Embryonic facial prominence (tissue), 1 donor: ENCODE measurements at regions not wholly inside any gene's neighbourhood (a gene's known extent, or its start where the extent isn't known, plus 50 kb on each side); places are given as distances from the start of the nearest gene placed in this dataset.
"Not testable (repeated sequence)": the region's sequence is repeated elsewhere in the genome, so short reads cannot be mapped to it uniquely, and the experiment has no call there.

Experiments used
- DNase-seq: peaks from one replicate; pipeline ENCODE4 v3.0.0-alpha.2; 2016; ENCODE audit errors: extremely low spot score

DNA sequence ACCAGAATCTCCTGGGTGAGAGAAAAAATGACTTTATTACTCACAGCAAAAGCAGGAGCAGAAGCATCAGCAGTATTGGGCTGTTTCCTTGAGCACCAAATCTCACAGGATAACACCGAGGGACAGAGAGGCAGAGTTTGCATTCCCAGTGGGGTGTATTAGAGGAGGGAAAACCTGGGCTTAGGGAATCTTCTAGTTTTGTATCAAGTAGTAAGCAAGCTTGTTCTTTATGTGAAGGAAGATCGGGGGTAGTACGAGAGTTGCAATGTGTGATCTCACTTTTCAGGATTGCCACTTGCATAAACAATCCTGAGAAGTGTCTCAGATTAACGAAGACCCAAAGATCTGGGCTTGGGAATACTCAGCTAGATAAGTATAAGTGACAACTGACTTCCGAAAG, 1163.0 kb downstream of the TAF11L14 start:
- DNase-seq, result no peak

DNA sequence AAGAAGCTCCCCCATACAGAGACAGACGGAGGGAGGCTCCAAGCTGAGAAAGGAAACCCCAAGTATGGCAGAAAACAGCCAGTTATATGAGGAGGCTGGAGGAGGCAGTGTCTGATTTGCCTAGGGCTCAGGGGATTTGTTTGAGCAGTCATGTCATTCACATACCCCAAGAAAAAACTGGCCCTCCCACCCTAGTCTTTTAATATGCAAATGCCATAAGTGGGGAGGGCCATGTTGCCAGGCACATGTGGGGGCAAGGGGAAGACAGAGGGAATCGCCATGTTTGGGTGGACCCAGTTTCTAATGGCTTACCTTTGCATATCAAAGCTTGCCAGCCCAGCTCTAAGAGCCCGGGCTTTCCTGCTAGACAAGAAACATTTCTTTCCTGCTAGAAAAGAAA, 1163.8 kb downstream of the TAF11L14 start:
- DNase-seq, result no peak

DNA sequence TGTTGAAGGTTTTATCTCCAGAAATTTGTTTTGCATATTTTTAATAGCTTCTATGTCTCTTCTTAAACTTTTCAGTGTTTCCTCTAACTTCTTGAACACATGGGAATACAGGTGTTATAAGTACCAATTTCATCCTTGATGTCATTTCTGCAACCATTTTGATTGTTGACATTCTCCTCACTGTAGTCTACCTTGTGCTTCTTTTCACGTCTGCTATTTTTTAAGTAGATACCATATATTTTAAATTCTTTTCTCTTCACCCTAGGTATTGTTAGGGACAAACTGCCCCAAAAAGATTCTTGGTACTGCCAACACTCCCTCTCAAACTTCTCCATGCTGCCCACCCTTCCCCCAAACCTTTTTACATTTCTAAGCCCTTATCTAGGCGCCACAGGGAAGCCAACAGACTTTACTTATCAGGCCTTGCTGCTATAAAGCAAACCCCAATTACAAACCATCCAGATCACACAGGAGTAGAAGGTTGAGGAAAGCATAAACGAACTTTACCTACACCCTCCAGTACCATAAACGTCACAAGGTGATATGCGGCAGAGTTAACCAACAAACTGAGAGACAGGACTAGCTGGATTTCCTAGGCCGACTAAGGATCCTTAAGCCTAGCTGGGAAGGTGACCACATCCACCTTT, 1165.3 kb downstream of the TAF11L14 start:
- DNase-seq, result no peak

DNA sequence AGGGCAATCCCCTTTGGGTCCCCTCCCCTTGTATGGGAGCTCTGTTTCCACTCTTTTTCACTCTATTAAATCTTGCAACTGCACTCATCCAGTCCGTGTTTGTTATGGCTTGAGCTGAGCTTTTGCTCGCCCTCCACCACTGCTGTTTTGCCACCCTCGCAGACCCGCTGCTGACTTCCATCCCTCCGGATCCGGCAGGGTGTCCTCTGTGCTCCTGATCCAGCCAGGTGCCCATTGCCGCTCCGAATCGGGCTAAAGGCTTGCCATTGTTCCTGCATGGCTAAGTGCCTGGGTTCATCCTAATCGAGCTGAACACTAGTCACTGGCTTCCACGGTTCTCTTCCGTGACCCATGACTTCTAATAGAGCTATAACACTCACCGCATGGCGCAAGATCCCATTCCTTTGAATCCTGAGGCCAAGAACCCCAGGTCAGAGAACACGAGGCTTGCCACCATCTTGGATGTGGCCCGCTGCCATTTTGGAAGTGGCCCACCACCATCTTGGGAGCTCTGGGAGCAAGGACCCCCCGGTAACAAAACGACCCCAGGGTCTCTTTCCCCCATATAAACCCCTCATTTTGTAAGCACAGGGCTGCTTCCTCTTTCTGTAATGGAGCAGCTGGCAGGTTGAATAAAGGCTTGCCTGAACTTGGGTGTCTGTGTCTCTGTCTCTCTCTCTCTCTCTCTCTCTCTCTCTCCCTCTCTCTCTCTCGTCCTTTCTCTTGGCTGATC, 1166.2 kb downstream of the TAF11L14 start:
- DNase-seq, result no peak

DNA sequence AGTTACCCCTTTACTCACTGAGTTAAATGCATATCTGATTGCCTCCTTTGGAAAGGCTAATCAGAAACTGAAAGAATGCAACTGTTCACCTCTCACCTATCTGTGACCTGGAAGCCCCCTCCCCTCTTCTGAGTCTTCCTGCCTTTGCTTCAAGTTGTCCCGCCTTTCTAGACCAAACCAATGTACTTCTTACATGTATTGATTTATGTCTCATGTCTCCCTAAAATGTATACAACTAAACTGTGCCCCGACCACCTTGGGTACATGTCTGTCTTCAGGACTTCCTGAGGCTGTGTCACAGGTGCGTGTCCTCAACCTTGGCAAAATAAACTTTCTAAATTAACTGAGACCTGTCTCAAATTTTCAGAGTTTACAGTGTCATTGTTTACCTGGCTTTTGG, 1167.2 kb downstream of the TAF11L14 start:
- not testable (repeated sequence) for DNase-seq

DNA sequence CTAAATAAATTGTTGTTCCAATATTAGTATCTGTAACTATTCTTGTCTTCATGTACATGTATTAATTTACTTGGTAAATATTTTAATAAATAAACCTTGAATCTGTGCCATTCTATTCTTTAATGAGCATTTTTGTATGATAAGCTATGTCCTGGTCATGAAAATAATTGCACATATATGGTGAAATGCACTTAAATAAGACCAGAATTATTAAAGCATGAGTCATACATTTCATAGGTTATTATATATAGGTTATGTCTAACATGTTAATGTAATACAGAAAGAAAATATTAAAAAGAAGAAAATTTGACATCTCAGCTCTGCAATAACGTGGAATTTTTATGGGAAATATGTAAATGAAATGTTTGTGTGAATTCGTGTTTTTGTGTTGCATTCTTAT, 1168.1 kb downstream of the TAF11L14 start:
- DNase-seq, result no peak

DNA sequence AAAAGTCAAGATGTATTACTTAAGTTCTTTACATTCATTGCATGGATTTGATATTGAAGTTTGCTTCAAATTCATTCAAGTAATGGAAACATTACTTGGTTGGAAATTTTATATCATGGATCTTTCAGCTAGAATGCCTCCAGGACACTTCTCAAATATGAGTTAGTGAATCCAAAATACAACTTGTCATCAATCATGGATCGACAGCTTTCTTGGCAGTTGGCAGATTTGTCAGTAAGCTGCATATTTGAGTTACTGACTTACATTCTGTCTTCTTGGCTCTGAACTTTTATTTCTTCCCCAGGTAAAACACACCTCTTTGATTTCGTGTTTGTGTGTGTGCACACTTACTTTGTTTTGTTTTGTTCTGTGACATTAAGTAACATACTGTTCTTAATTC, 1171.1 kb downstream of the TAF11L14 start:
- DNase-seq, result no peak

DNA sequence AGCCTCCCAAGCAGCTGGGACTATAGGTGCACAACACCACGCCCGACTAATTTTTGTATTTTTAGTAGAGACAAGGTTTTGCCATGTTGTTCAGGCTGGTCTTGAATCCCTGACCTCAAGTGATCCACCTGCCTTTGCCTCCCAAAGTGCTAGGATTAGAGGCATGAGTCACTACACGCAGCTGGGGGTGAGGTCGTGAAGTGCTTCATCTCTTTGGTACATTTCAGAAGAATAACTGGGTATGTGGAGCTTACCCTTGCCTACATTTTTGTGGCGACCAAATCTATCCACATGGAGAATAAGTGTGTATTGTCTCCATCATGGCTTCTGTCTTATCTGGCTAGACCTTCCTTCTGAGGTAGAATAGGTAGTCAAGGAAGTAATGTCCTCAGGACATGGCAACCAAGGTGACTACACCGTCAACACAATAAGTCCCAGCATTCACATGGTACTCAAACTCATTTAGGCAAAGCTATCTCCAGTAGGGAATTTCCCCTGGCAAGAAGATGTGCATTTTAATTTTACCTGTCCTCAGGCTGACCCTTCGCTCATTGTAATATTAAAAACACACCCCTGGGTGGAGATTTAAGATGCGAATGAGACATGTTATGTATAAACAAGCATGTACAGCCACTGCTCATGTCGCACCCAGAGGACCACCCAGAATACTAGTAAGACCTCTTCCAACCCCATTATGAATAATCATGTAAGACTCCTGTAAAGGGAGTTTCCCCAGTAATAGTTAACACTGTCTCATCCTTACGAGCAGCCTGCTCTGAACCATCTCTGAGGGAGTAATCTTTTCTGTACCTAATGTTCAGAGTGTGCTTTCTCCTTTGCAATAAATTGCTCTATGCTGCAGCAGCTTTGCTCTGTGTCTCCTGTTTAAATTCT, 1173.2 kb downstream of the TAF11L14 start:
- DNase-seq, result no peak

DNA sequence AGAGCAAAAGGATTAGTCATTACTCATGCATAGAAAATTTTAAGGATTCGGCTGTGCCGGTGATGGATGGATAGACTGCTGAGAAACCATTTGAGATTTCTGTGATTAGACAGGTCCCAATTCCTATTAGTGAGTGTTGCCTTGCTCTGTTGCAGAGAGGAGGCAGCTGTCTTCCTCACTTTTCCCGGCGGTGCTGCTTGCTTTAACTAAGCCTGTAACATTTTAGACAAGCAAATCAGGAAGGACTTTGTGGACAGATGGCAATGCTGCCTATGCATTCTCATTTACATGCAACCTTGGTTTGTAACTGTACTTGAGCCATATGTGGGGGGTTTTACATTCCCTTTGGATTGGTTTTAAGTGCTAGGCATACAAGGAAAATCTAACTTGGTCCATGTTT, 1176.3 kb downstream of the CDH18 start:
- DNase-seq, result no peak

DNA sequence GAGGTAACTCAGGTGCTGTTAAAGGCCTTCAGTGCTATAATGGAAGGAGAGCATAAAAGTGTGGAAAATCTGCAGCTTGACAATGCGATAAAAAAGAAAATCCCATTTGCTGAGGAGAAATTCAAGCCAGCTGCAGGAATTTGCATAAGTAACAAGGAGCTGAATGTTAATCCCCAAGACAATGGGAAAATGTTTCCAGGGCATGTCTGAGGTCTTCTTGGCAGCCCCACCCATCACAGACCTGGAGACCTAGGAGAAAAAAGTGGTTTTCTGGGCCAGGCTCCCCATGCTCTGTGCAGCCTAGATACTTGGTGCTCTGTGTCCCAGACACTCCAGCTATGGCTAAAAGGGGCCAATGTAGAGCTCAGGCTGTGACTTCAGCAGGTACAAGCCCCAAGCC, 1159.6 kb downstream of the CDH18 start:
- no peak for DNase-seq

DNA sequence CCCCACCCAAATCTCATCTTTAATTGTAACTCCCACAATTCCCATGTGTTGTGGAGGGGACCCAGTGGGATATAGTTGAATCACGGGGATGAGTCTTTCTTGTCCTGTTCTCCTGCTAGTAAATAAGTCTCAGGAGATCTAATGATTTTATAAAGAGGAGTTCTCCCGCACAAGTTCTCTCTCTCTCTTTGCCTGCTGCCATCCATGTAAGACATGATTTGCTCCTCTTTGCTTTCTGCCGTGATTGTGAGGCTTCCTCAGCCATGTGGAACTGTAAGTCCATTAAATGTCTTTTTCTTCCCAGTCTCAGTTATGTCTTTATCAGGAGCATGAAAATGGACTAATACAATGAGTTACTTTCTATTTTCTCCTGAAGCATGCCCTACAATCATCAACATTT, 1158.5 kb downstream of the CDH18 start:
- no peak for DNase-seq

DNA sequence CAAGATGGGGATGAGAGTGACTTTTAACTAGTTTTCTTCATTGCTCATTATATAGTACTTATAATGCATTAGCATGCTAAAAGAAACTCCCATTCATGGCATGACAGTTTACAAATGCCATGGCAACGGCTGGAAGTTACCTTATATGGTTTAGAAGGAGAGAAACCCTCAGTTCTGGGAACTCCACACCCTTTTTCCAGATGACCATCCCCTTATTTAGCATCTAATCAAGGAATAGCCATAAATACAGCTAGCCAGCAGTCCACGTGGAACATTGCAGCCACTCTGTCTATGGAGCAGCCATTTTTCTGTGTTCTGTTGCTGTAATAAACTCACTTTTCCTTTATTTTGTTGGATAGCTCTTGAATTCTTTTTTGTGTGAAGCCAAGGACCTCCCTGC, 1137.8 kb downstream of the CDH18 start:
- DNase-seq, result no peak

DNA sequence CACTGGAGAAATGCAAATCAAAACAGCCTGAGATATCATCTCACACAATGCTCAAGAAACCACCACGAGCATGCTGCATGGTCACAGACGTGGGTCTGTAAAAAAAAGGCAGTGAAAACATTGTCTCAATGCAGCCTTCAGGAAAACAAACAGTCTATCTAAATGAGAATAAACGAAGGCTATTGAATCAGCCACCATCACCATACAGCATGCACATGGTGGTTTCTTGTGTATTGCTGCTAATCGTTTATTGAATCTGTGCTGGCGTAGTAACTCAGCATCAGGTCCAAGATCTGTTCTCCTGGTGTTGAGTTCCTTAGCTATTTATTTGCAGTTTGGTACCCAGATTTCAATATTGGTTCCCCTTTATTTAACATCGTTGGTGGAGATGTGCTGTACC, 1115.0 kb downstream of the CDH18 start:
- DNase-seq, result no peak

DNA sequence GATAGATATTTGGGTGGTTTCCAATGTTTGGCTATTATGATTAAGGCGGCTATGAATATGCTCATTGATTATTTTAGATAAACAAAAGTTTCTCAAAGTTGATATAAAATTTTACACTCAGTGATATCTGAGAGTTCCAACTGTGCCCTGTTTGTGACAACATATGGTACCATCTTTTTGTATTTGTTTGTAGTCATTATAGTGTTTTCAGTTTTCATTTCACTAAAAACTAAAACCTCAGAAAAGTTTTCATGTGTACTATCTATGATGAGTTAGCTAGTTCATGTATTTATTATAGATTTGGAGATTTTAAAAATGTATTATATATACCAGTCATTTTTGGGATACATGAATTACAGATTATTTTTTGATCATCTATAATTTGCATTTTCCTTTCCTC, 1111.4 kb downstream of the CDH18 start:
- DNase-seq, result no peak

DNA sequence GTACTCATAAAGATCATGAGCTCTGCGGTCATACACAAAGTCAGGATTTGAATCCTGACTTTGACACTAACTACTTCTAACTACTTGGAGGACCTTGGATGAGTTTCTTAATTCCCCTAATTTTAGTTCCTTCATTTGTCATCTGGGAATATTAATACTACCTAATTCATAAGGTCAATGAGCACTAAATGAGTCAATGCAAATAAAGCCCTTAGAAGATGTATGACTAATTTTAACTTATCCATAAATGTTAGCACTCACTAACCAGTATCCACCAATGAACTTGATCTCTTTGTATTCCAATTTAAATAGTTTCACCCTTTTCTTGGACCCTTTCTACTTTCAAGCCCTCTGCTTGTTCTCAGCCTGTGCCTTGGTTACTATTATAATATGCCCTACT, 1106.4 kb downstream of the CDH18 start:
- no peak for DNase-seq

DNA sequence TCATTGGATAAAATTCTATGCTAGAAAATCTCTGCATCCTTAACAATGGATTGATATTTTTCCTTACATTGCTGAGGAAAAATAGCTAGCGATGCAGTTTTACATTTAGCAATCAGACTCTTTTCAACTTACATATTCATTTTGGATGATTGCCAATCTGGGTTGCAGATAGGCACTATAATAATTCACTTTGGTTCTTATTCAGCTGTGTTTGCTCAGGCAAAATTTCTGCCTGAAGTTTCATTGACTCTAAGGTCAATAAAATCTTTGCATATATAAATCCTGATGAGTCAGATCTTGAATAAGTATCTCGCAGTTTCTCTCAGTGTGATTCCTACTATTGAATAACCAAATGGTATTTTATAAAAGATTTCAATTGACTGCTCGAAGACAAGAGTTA, 1105.8 kb downstream of the CDH18 start:
- no peak for DNase-seq

DNA sequence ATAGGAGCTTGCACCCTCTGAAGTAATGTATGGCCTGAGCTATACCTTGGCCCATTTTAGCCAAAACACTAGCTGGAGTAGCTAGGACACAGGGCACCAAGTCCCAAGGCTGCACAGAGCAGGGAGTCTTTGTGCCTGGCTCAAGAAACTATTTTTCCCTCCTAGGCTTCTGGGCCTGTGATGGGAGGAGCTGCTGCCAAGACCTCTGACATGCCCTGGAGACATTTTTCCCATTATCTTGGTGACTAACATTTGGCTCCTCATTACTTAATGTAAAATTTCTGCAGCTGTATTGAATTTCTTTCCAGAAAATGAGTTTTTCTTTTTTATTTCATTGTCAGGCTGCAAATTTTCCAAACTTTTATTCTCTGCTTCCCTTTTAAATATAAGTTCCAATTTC, 1099.2 kb downstream of the CDH18 start:
- DNase-seq, result no peak

DNA sequence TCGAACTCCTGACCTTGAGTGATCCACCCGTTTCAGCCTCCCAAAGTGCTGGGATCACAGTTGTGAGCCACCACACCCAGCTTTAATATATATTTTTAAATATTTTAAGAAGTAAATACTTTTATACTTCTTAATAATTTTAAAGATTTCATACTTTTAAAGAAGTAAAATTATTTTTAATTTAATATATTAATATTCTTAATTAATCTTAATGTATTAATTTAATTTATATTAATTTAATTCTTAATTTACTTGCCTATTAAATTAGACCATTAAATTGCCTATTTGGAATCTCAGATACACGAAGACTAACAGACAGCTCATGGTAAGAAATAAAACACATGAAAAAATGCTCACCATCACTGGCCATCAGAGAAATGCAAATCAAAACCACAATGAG, 1087.4 kb downstream of the CDH18 start:
- no peak for DNase-seq

DNA sequence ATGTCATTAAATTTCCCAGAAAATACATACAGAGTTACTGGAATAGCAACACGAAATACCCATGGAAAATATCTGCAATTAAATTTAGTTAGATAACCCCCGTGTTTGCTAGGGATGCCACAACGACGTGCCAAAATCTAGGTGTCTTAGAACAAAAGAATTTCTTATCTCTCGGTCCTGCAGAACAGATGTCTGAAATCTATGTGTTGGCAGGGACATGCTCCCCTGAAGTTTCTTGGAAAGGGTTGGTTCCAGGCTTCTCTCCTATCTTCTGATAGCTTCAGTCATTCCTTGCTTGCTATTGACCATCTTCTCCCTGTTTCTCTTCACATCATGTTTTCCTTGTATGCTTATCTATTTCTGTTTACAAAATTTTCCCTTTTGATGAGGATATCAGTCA, 1067.0 kb downstream of the CDH18 start:
- no peak for DNase-seq

DNA sequence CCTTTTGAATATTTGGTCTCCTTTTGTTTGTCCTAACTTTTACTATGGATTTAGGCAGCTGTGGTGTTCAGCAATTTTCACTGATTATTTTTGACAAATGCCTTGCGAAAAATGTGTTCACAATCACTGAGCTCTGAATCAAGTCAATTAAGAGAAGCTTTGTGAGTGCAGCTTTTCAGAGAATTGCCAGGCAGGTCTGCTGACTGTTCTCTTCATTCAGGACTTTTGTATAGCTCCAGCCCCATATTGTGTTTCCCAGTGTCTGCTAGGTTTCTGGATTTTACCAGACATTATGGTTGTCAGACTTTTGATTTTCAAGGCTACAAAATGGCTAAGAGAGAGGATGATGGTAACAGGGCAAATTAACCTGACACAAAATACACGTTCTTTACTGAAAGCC, 1055.9 kb downstream of the CDH18 start:
- no peak for DNase-seq

DNA sequence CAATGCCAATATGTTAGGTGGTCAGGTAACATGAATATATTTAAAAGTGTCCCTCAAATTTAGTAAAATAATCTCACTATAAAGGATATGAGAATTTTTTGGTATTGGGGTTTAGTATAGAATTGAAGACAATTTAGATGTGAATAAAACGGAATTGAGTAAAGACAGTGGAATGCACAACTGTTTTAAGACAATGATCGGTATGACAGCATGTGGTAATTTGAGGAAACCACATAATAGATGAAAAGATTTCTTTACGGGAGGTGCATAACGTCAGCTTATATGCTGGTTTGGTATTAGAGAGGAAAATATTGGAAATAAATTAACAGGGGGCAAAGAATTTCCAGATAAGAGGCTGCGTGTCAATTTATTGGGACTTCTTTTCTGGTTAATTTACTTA, 1043.2 kb downstream of the CDH18 start:
- DNase-seq, result no peak

DNA sequence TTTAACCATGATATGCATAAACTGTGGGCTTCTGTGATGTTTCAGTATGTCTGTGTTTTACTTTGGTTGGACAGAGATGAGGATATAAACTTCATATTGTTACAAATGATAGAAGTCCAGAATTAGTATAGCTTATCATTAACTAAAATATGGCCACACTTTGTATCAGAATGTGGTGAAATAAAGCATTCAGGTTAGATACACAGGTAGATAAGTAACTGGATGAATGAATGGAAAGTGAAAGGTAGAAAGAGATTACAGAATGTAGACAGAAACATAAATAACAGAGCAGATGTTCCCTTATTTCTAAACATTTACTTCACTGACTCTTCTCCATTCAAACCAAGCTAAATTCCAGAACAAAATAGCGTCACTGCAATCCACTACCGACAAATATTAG, 1033.8 kb downstream of the CDH18 start:
- DNase-seq, result no peak

DNA sequence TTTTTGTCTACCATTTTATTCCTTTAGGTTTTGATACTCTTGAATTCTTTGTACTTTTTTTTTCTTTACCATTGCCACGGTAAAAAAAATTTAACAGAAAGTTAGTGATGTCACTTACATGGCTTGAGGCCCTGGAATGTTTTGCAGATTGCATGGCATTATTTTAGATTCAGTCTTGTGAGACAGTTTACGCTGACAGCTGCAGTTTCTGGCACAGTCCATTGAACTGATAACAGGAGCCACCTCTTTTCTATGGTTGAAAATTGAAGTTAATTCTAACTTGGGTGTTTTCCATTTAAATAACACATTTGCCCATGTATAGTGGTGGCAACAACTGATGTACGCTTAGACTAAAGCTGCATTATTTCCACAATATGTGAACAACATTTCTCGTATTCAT, 1028.5 kb downstream of the CDH18 start:
- DNase-seq, result no peak
